Caco-2 (cell line): ENCODE measurements at regions not wholly inside any gene's neighbourhood (a gene's known extent, or its start where the extent isn't known, plus 50 kb on each side); places are given as distances from the start of the nearest gene placed in this dataset.

ENCODE experiments used
- BruUV-seq: library from RNA; stranded (reverse); fragments of 400-500 nt; replicated peaks from 2 replicates; lab custom pipeline; 2021; lab: Mats Ljungman, UMichigan
- CTCF ChIA-PET: fragments of 300-600 bp; sonication (Branson Sonifier 250); formaldehyde crosslinking; loops from one replicate; lab custom pipeline; 2022; ENCODE audit warnings: antibody characterized with exemption; lab: Charles Lee
- POLR2A ChIA-PET: fragments of 300-600 bp; sonication (Branson Sonifier 250); formaldehyde crosslinking; loops from one replicate; lab custom pipeline; 2022; ENCODE audit warnings: antibody characterized with exemption; lab: Charles Lee
- DNase-seq, 2 experiments: peaks; one replicate each; pipeline versions ENCODE4 v3.0.0 to v3.0.0-alpha.2; 2020 to 2022
- H3K27me3 ChIP-seq: replicated peaks from 2 replicates; pipeline ENCODE4 v1.6.0; 2011; ENCODE audit warnings: low read length; ENCODE audit not compliant: control insufficient read depth, insufficient read depth
- H3K36me3 ChIP-seq: 2 replicates; pipeline ENCODE4 v1.5.1; 2011; ENCODE audit warnings: low read length; ENCODE audit not compliant: control insufficient read depth, insufficient read depth
- H3K4me1 ChIP-seq: fragments of 250-450 bp; sonication (Bioruptor Pico); 2 replicates; pipeline ENCODE4 v1.5.1; 2020; ENCODE audit warnings: mild to moderate bottlenecking
- H3K4me3 ChIP-seq: 2 replicates; pipeline ENCODE4 v1.5.1; 2011; ENCODE audit warnings: low read depth, mild to moderate bottlenecking, control low read depth, low read length
- H3K9me3 ChIP-seq: fragments of 250-450 bp; sonication (Bioruptor Pico); 2 replicates; pipeline ENCODE4 v1.5.1; 2020; ENCODE audit warnings: mild to moderate bottlenecking, moderate library complexity
- H3K27ac Mint-ChIP-seq: one replicate; pipeline ENCODE4 v1.8.0; 2022; ENCODE audit warnings: mixed read lengths; ENCODE audit not compliant: unreplicated experiment
- H3K27me3 Mint-ChIP-seq: one replicate; pipeline ENCODE4 v1.8.0; 2022; ENCODE audit warnings: mixed read lengths; ENCODE audit not compliant: insufficient read depth, unreplicated experiment
- H3K36me3 Mint-ChIP-seq: one replicate; pipeline ENCODE4 v1.8.0; 2022; ENCODE audit warnings: mild to moderate bottlenecking, mixed read lengths; ENCODE audit not compliant: insufficient read depth, unreplicated experiment
- H3K4me1 Mint-ChIP-seq: one replicate; pipeline ENCODE4 v1.8.0; 2022; ENCODE audit warnings: low read depth, mixed read lengths; ENCODE audit not compliant: unreplicated experiment
- H3K4me3 Mint-ChIP-seq: one replicate; pipeline ENCODE4 v1.8.0; 2022; ENCODE audit warnings: mild to moderate bottlenecking, moderate library complexity, mixed read lengths; ENCODE audit not compliant: unreplicated experiment
- H3K9me3 Mint-ChIP-seq: one replicate; pipeline ENCODE4 v1.8.0; 2022; ENCODE audit warnings: mixed read lengths; ENCODE audit not compliant: unreplicated experiment
- intact Hi-C: fragments of 100-400 bp; cut with micrococcal nuclease; formaldehyde crosslinking; loops from one replicate; pipeline ENCODE4 v1.10.0; 2022; ENCODE audit not compliant: unreplicated experiment
- TF ChIP-seq, protein P1 (sequence below), 2 experiments: fragments of 200-600 bp in 1 of 2; IDR thresholded peaks; 1 replicate in 1 of 2; 2 replicates in 1 of 2; pipeline versions ENCODE4 v1.5.1 to v1.8.0; 2011 to 2022; ENCODE audit warnings: antibody characterized with exemption in 1 of 2, control low read depth in 1 of 2, inconsistent platforms in 1 of 2, low read depth in 1 of 2, low read length in 1 of 2, mild to moderate bottlenecking in 1 of 2, moderate library complexity in 1 of 2; ENCODE audit not compliant: insufficient read depth in 1 of 2, severe bottlenecking in 1 of 2, unreplicated experiment in 1 of 2

DNA sequence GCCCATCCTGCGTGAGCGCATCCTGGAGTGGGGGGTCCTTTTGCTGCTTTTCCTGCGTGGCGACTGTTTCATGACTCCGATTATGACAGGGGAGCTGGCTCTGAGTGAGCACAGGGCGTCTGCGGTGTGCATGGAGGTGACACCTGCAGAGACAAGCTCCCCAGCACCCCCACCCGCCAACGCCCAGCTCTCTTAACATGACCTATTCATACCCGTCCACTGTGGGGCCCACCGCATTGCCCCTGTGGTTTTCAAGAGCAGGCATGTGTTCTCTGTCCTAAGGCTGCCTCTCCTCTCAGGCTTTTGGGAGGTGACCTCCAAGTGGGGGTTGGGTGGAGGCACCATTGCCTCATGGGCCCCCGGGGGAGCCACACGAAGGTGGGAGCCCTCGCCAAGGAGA, 500.7 kb downstream of the TCERG1L start:
- no peaks in the 10 kb centered on the region for H3K36me3 ChIP-seq

DNA sequence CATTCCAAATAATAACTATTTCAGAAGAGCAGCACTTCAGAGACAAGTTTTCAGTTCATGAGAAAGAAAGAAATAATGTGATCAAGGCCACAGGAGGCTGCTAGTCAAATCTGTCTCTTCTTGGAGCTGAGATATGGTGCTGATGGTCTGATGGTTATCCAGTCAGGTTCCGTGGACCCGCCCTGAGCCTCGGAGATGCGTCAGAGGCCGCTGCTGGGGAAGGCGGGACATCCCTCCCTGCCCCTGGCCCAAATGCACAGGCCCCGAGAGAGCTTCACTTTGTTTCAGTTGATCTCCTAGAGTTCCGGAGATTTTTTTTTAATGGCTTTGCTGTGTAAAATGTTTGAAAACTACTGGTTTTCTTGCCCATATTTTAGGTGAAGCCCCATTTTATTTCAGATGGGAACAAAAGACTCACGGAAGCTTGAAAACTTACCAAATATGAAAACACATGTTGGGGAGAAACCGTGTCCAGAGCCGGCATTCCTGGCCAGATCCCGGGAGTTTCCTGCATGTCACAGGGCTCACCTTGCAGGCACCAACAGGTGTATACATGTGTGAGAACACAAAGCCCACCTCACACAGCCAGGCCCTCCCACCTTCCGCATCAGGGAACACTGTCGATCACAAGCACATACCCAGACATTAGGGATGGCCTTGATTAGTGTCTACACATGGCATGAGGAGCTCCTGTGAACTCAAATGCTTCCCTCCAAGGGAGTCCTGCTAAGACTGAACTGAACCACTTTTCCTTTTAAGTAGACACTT, 499.0 kb downstream of the TCERG1L start:
- ChIA-PET POLR2A (no interaction called here), CTCF (no interaction called here)
- intact Hi-C loops = no loop called here
- TF ChIP-seq, protein P1, sequence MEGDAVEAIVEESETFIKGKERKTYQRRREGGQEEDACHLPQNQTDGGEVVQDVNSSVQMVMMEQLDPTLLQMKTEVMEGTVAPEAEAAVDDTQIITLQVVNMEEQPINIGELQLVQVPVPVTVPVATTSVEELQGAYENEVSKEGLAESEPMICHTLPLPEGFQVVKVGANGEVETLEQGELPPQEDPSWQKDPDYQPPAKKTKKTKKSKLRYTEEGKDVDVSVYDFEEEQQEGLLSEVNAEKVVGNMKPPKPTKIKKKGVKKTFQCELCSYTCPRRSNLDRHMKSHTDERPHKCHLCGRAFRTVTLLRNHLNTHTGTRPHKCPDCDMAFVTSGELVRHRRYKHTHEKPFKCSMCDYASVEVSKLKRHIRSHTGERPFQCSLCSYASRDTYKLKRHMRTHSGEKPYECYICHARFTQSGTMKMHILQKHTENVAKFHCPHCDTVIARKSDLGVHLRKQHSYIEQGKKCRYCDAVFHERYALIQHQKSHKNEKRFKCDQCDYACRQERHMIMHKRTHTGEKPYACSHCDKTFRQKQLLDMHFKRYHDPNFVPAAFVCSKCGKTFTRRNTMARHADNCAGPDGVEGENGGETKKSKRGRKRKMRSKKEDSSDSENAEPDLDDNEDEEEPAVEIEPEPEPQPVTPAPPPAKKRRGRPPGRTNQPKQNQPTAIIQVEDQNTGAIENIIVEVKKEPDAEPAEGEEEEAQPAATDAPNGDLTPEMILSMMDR (IDR thresholded peaks at IDR 0.05; ENCODE audit: insufficient read depth in 1 of 2, low read depth in 1 of 2, low read length in 1 of 2, severe bottlenecking in 1 of 2, unreplicated experiment in 1 of 2) = no peak
- Histone ChIP-seq H3K27me3 (no peaks in the 10 kb centered on the region), H3K4me3 (no peak overlapping the region), H3K9me3 (no peaks in the 10 kb centered on the region), H3K4me1 (no peaks in the 10 kb centered on the region), H3K36me3 (no peaks in the 10 kb centered on the region)
- Mint-ChIP-seq H3K4me1 (no peaks in the 10 kb centered on the region), H3K4me3 (no peak overlapping the region), H3K36me3 (no peaks in the 10 kb centered on the region), H3K9me3 (no peaks in the 10 kb centered on the region), H3K27ac (no peak overlapping the region), H3K27me3 (no peaks in the 10 kb centered on the region)
- no TSS peak for BruUV-seq
- no peak for DNase-seq

More for the DNA sequence above, 500.7 kb downstream of the TCERG1L start:
- Mint-ChIP-seq H3K4me3 (no peak overlapping the region), H3K36me3 (no peaks in the 10 kb centered on the region), H3K9me3 (no peaks in the 10 kb centered on the region), H3K27ac (no peak overlapping the region), H3K4me1 (no peaks in the 10 kb centered on the region), H3K27me3 (no peaks in the 10 kb centered on the region)
- Histone ChIP-seq H3K4me1 (no peaks in the 10 kb centered on the region), H3K27me3 (no peaks in the 10 kb centered on the region), H3K4me3 (no peak overlapping the region), H3K9me3 (no peaks in the 10 kb centered on the region)
- BruUV-seq = no TSS peak
- TF ChIP-seq, protein P1 (IDR thresholded peaks at IDR 0.05; ENCODE audit: insufficient read depth in 1 of 2, low read depth in 1 of 2, low read length in 1 of 2, severe bottlenecking in 1 of 2, unreplicated experiment in 1 of 2) = no peak
- ChIA-PET CTCF (no interaction called here), POLR2A (no interaction called here)
- intact Hi-C loops = no loop called here
- DNase-seq = no peak

DNA sequence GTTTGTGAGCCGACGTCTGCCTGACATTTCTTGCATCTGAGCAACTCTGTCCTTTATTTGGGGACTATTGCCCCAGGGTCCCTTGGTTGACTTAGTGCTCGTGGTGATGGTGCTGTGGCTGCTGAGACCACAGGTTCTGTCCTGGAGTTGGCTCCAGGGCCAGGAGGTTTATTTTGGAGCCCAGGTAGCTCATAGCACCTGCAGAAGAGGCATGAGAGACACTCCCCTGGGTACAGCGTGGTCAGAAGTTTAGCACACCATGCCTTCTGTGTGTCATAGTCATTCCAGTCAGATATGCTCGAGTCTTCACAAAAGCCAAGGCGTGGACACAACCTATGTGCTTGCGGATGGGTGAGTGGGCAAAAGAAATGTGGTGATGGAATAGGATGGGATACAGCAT, 496.9 kb downstream of the TCERG1L start:
- DNase-seq = no peak
- H3K9me3 ChIP-seq = no peaks in the 10 kb centered on the region
- no peaks in the 10 kb centered on the region for H3K27me3 Mint-ChIP-seq
- intact Hi-C loops = no loop called here
- H3K27me3 ChIP-seq = no peaks in the 10 kb centered on the region
- no peaks in the 10 kb centered on the region for H3K36me3 Mint-ChIP-seq
- H3K4me1 Mint-ChIP-seq = no peaks in the 10 kb centered on the region
- TF ChIP-seq, protein P1 (IDR thresholded peaks at IDR 0.05; ENCODE audit: insufficient read depth in 1 of 2, low read depth in 1 of 2, low read length in 1 of 2, severe bottlenecking in 1 of 2, unreplicated experiment in 1 of 2) = no peak
- ChIA-PET POLR2A (no interaction called here), CTCF (no interaction called here)
- no peaks in the 10 kb centered on the region for H3K4me1 ChIP-seq
- no peak overlapping the region for H3K4me3 ChIP-seq
- H3K27ac Mint-ChIP-seq = no peak overlapping the region
- H3K4me3 Mint-ChIP-seq = no peak overlapping the region
- BruUV-seq = no TSS peak
- no peaks in the 10 kb centered on the region for H3K36me3 ChIP-seq
- no peaks in the 10 kb centered on the region for H3K9me3 Mint-ChIP-seq
